Peyer's patch (tissue), 4 donors: ENCODE measurements at regions not wholly inside any gene's neighbourhood (a gene's known extent, or its start where the extent isn't known, plus 50 kb on each side); places are given as distances from the start of the nearest gene placed in this dataset.

ENCODE experiments used
- CTCF ChIP-seq, 6 experiments: fragments of 450-650 bp in 4 of 6; fragments of 200-600 bp in 2 of 6; sonication (generic) in 1 of 6; IDR thresholded peaks; one replicate each; pipeline ENCODE4 v1.5.1; 2017 to 2019; ENCODE audit warnings: antibody characterized with exemption in 6 of 6, mild to moderate bottlenecking in 3 of 6, moderate library complexity in 1 of 6
- POLR2A ChIP-seq, 2 donors: fragments of 450-650 bp; IDR thresholded peaks; one replicate each; pipeline ENCODE4 v1.5.1; 2017; ENCODE audit warnings: antibody characterized with exemption in 2 of 2, mild to moderate bottlenecking in 2 of 2, moderate library complexity in 2 of 2

- TF ChIP-seq POLR2A (IDR thresholded peaks at IDR 0.05), result no peak
- TF ChIP-seq CTCF (IDR thresholded peaks at IDR 0.05), result no peak
Observed at GRCh38 chr12:27148791-27149190, 66.4 kb upstream of the C12orf71 start.
